OCI-LY7 (cell line): ENCODE measurements at regions not wholly inside any gene's neighbourhood (a gene's known extent, or its start where the extent isn't known, plus 50 kb on each side); places are given as distances from the start of the nearest gene placed in this dataset.

ENCODE experiments used
- BruUV-seq: library from RNA; stranded (reverse); fragments of 400-500 nt; replicated peaks from 2 replicates; lab custom pipeline; 2021; lab: Mats Ljungman, UMichigan
- CTCF ChIA-PET: fragments of 300-600 bp; sonication (Branson Sonifier 250); formaldehyde crosslinking; loops from one replicate; lab custom pipeline; 2022; ENCODE audit warnings: antibody characterized with exemption; ENCODE audit not compliant: unreplicated experiment; lab: Charles Lee
- POLR2A ChIA-PET: fragments of 300-600 bp; sonication (Branson Sonifier 250); formaldehyde crosslinking; loops from one replicate; lab custom pipeline; 2022; ENCODE audit warnings: antibody characterized with exemption; lab: Charles Lee
- DNase-seq: peaks from one replicate; pipeline ENCODE4 v3.0.0-alpha.2; 2015; ENCODE audit warnings: low spot score
- H2AFZ ChIP-seq: fragments of 200-600 bp; sonication (generic), shearing (Covaris generic); 2 replicates; pipeline ENCODE4 v1.6.1; 2014; ENCODE audit warnings: mild to moderate bottlenecking, antibody characterized with exemption, low read length, moderate library complexity
- H3K27ac ChIP-seq: fragments of 200-600 bp; sonication (generic); 2 replicates; pipeline ENCODE4 v1.5.1; 2014; ENCODE audit warnings: mixed run types, low read depth, mild to moderate bottlenecking, moderate library complexity, low read length, inconsistent platforms; ENCODE audit not compliant: poor library complexity, severe bottlenecking
- H3K36me3 ChIP-seq: fragments of 200-600 bp; sonication (generic); 2 replicates; pipeline ENCODE4 v1.6.1; 2014; ENCODE audit warnings: mild to moderate bottlenecking, antibody characterized with exemption, low read length, moderate library complexity, mixed read lengths; ENCODE audit not compliant: insufficient read depth
- H3K4me1 ChIP-seq: fragments of 200-600 bp; sonication (generic); 2 replicates; pipeline ENCODE4 v1.5.1; 2014; ENCODE audit warnings: mild to moderate bottlenecking, low read length; ENCODE audit not compliant: insufficient read depth, poor library complexity, severe bottlenecking
- H3K4me2 ChIP-seq: fragments of 200-600 bp; sonication (generic); 2 replicates; pipeline ENCODE4 v1.6.1; 2014; ENCODE audit warnings: mild to moderate bottlenecking, low read length
- H3K4me3 ChIP-seq: fragments of 200-600 bp; sonication (generic); 2 replicates; pipeline ENCODE4 v1.5.1; 2014; ENCODE audit warnings: mild to moderate bottlenecking, low read depth, low read length; ENCODE audit not compliant: poor library complexity, severe bottlenecking
- H3K79me2 ChIP-seq: fragments of 200-600 bp; sonication (generic); 2 replicates; pipeline ENCODE4 v1.6.1; 2016; ENCODE audit warnings: low read depth, mild to moderate bottlenecking, low read length, moderate library complexity, mixed read lengths; ENCODE audit not compliant: insufficient read depth
- H3K9me2 ChIP-seq: fragments of 200-600 bp; sonication (generic); 2 replicates; pipeline ENCODE4 v1.6.1; 2016; ENCODE audit warnings: mild to moderate bottlenecking, low read length, mixed read lengths; ENCODE audit not compliant: insufficient read depth
- H3K9me3 ChIP-seq: fragments of 200-600 bp; sonication (generic); 2 replicates; pipeline ENCODE4 v1.6.1; 2014; ENCODE audit warnings: mild to moderate bottlenecking, mixed run types, low read length, mixed read lengths
- H4K20me1 ChIP-seq: fragments of 200-600 bp; sonication (generic); 2 replicates; pipeline ENCODE4 v1.6.1; 2014; ENCODE audit warnings: mild to moderate bottlenecking, antibody characterized with exemption, low read length, moderate library complexity, mixed read lengths; ENCODE audit not compliant: insufficient read depth
- CTCF ChIP-seq: fragments of 200-600 bp; sonication (generic); conservative IDR thresholded peaks from 2 replicates; pipeline ENCODE4 v1.5.1; 2014; ENCODE audit warnings: mild to moderate bottlenecking, antibody characterized with exemption, low read length, moderate library complexity, mixed read lengths
- EZH2phosphoT487 ChIP-seq: fragments of 200-600 bp; sonication (generic); IDR thresholded peaks from 2 replicates; pipeline ENCODE4 v1.6.1; 2018; ENCODE audit warnings: low read depth, borderline replicate concordance, mild to moderate bottlenecking, mixed run types, antibody characterized with exemption, low read length, moderate library complexity, mixed read lengths
- intact Hi-C: fragments of 100-400 bp; cut with micrococcal nuclease; formaldehyde crosslinking; loops from one replicate; pipeline ENCODE4 v1.10.0; 2022; ENCODE audit not compliant: unreplicated experiment

DNA sequence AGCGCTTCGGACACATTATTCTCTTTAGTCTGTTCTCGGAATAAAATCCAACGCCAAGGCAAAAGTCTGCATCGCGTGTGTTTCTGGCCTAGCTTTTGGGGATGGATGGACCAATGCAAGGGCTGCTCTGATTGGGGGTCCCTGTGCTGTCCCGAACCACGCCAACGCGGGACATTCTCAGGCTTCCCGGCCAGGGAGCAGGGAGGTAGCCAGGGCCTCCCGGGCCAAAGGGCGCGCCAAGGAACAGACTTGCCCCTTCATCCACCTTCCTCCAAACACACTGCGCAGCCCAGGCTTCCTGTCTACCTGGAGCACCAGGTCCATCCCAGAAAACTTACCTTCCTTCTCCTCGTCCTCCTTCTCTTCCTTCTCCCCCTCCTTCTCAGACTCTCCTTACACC lies 113.0 kb upstream of the SELENOP start:
- POLR2A ChIA-PET = no interaction called here
- H3K27ac ChIP-seq = no peak overlapping the region
- H2AFZ ChIP-seq = no peak overlapping the region
- CTCF ChIA-PET = no interaction called here
- no peak overlapping the region for H3K4me3 ChIP-seq
- H3K79me2 ChIP-seq = no peaks in the 10 kb centered on the region
- H3K36me3 ChIP-seq = no peaks in the 10 kb centered on the region
- H3K9me3 ChIP-seq = no peaks in the 10 kb centered on the region
- intact Hi-C loops = no loop called here
- TF ChIP-seq EZH2phosphoT487 (no peak), CTCF (no peak)
- no TSS peak for BruUV-seq
- H3K4me2 ChIP-seq = no peak overlapping the region
- no peaks in the 10 kb centered on the region for H3K4me1 ChIP-seq
- no peak for DNase-seq
- H3K9me2 ChIP-seq = no peaks in the 10 kb centered on the region
- H4K20me1 ChIP-seq = no peaks in the 10 kb centered on the region

DNA sequence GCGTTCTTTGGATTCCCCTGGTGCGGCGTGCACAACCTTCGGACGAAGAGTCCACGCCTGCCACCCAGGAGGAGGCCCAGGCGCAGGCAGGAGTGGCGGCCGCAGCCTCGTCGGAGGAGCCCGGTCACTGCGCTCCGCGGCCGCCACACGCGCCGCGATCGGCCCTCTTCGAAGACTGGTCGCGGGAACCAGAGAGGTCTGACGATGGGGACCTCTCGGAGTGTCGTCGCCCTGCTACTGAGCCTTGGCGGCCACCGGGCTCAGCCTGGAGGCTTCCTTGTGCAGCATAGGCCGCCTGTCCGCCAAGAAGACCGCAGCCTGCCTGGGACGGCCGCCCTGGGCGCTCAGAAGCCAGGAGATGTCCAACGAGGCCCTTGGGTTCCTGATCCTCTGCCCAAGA lies 112.5 kb upstream of the SELENOP start:
- CTCF ChIA-PET = no interaction called here
- POLR2A ChIA-PET = interaction anchor here (1.1 kb wide), 1 partner anchor 14 kb away, joined by 3 read pairs; no protein-coding TSS in a partner anchor
- no peak for DNase-seq
- H3K9me2 ChIP-seq = no peaks in the 10 kb centered on the region
- H3K27ac ChIP-seq = no peak overlapping the region
- BruUV-seq = no TSS peak
- intact Hi-C loops = no loop called here
- H3K4me2 ChIP-seq = no peak overlapping the region
- H3K36me3 ChIP-seq = no peaks in the 10 kb centered on the region
- no peaks in the 10 kb centered on the region for H4K20me1 ChIP-seq
- H3K9me3 ChIP-seq = no peaks in the 10 kb centered on the region
- no peaks in the 10 kb centered on the region for H3K4me1 ChIP-seq
- H3K79me2 ChIP-seq = no peaks in the 10 kb centered on the region
- no peak overlapping the region for H2AFZ ChIP-seq
- TF ChIP-seq CTCF = no peak
- no peak for TF ChIP-seq EZH2phosphoT487
- H3K4me3 ChIP-seq = no peak overlapping the region

- Histone ChIP-seq H3K27ac (no peak overlapping the region), H2AFZ (no peak overlapping the region), H3K79me2 (no peaks in the 10 kb centered on the region), H3K4me2 (no peak overlapping the region), H3K36me3 (no peaks in the 10 kb centered on the region), H4K20me1 (no peaks in the 10 kb centered on the region), H3K4me1 (no peaks in the 10 kb centered on the region), H3K9me2 (no peaks in the 10 kb centered on the region), H3K4me3 (no peak overlapping the region), H3K9me3 (no peaks in the 10 kb centered on the region)
- no peak for TF ChIP-seq EZH2phosphoT487
- no peak for TF ChIP-seq CTCF
- ChIA-PET CTCF (no interaction called here), POLR2A (interaction anchor here (1.1 kb wide), 1 partner anchor 13 kb away, joined by 3 read pairs; no protein-coding TSS in a partner anchor)
- intact Hi-C loops = no loop called here
- no TSS peak for BruUV-seq
- no peak for DNase-seq
Observed at GRCh38 chr5:42923710-42924109, 112.0 kb upstream of the SELENOP start.
